ENCODE measurements at regions not wholly inside any gene's neighbourhood (a gene's known extent, or its start where the extent isn't known, plus 50 kb on each side); places are given as distances from the start of the nearest gene placed in this dataset.

DNA sequence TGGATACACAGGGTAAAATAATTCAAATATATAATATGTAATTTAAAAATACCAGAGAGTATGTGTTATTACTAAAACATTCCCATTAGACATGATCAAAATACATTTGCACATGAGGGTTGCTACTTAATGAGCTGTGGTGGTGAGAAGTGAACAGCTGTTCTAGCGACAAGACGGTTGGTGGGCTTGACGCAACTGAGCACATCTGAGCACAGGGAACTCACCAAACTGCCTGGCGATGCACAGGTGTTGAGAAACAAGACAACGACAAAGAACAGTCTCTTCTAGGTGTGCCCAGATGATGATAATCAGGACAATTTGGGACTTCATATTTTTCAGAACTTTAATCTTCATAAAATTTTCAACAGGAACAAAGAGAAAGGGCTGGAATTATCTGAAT lies 555.1 kb upstream of the SGCG start:
- TF ChIP-seq, protein P1, sequence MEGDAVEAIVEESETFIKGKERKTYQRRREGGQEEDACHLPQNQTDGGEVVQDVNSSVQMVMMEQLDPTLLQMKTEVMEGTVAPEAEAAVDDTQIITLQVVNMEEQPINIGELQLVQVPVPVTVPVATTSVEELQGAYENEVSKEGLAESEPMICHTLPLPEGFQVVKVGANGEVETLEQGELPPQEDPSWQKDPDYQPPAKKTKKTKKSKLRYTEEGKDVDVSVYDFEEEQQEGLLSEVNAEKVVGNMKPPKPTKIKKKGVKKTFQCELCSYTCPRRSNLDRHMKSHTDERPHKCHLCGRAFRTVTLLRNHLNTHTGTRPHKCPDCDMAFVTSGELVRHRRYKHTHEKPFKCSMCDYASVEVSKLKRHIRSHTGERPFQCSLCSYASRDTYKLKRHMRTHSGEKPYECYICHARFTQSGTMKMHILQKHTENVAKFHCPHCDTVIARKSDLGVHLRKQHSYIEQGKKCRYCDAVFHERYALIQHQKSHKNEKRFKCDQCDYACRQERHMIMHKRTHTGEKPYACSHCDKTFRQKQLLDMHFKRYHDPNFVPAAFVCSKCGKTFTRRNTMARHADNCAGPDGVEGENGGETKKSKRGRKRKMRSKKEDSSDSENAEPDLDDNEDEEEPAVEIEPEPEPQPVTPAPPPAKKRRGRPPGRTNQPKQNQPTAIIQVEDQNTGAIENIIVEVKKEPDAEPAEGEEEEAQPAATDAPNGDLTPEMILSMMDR (IDR thresholded peaks at IDR 0.05) = no peak
- TF ChIP-seq TCF7L2 (IDR thresholded peaks at IDR 0.05; ENCODE audit: low read depth, low read length) (no peak), POLR2AphosphoS5 (IDR thresholded peaks at IDR 0.05; ENCODE audit: low read depth, low read length) (no peak)
